OCI-LY3 (cell line): ENCODE measurements at regions not wholly inside any gene's neighbourhood (a gene's known extent, or its start where the extent isn't known, plus 50 kb on each side); places are given as distances from the start of the nearest gene placed in this dataset.

ENCODE experiments used
- H2AFZ ChIP-seq: fragments of 200-600, 300-600 bp; shearing (Covaris generic); 2 replicates; pipeline ENCODE4 v1.6.0; 2014; ENCODE audit warnings: antibody characterized with exemption, low read depth, low read length
- H3K27ac ChIP-seq: fragments of 200-600, 300-600 bp; sonication (generic); 2 replicates; pipeline ENCODE4 v1.5.1; 2014; ENCODE audit warnings: mild to moderate bottlenecking, low read length, moderate library complexity, mixed read lengths
- H3K27me3 ChIP-seq: fragments of 200-600, 300-600 bp; sonication (generic); 2 replicates; pipeline ENCODE4 v1.6.1; 2014; ENCODE audit warnings: low read depth, low read length, mixed read lengths
- H3K36me3 ChIP-seq: fragments of 200-600, 300-600 bp; sonication (generic); replicated peaks from 2 replicates; pipeline ENCODE3; 2014; ENCODE audit warnings: low read depth, low read length, mixed read lengths
- H3K4me1 ChIP-seq: fragments of 300-600, 200-600 bp; sonication (generic); 2 replicates; pipeline ENCODE4 v1.6.1; 2014; ENCODE audit warnings: low read length, mixed read lengths
- H3K4me2 ChIP-seq: fragments of 200-600, 300-600 bp; sonication (generic); 2 replicates; pipeline ENCODE4 v1.6.1; 2014; ENCODE audit warnings: low read length, mixed read lengths
- H3K4me3 ChIP-seq: fragments of 300-600, 200-600 bp; sonication (generic); 2 replicates; pipeline ENCODE4 v1.5.1; 2014; ENCODE audit warnings: antibody characterized with exemption, mild to moderate bottlenecking, low read length, moderate library complexity
- H3K79me2 ChIP-seq: fragments of 300-600, 200-600 bp; shearing (Covaris generic); 2 replicates; pipeline ENCODE4 v1.6.1; 2014; ENCODE audit warnings: mild to moderate bottlenecking, low read length, mixed read lengths
- H3K9ac ChIP-seq: fragments of 300-600, 200-600 bp; shearing (Covaris generic); 2 replicates; pipeline ENCODE4 v1.6.0; 2014; ENCODE audit warnings: mild to moderate bottlenecking, low read length, moderate library complexity
- H3K9me3 ChIP-seq: fragments of 200-600, 300-600 bp; shearing (Covaris generic); 2 replicates; pipeline ENCODE4 v1.6.1; 2014; ENCODE audit warnings: low read length, mixed read lengths; ENCODE audit not compliant: insufficient read depth
- H4K20me1 ChIP-seq: fragments of 200-600, 300-600 bp; sonication (generic); 2 replicates; pipeline ENCODE4 v1.6.1; 2016; ENCODE audit warnings: low read length, mixed read lengths; ENCODE audit not compliant: insufficient read depth
- EZH2phosphoT487 ChIP-seq: fragments of 200-600 bp; shearing (Covaris generic); IDR thresholded peaks from 2 replicates; pipeline ENCODE4 v1.6.1; 2018; ENCODE audit warnings: antibody characterized with exemption, mixed run types, low read depth
- TF ChIP-seq, protein P1 (sequence below): fragments of 200-600, 300-600 bp; sonication (generic); IDR thresholded peaks from 2 replicates; pipeline ENCODE4 v1.5.1; 2014; ENCODE audit warnings: antibody characterized with exemption, low read length, low read depth

- H3K9me3 ChIP-seq, result no peaks in the 10 kb centered on the region
- peaks cover 5% of the 10 kb centered on the region; the same call in 1 of the 2 replicates for H3K27me3 ChIP-seq
- H2AFZ ChIP-seq, result no peak overlapping the region
- no peak overlapping the region for H3K9ac ChIP-seq
- no peak overlapping the region for H3K4me2 ChIP-seq
- no peaks in the 10 kb centered on the region for H3K36me3 ChIP-seq
- TF ChIP-seq, protein P1, sequence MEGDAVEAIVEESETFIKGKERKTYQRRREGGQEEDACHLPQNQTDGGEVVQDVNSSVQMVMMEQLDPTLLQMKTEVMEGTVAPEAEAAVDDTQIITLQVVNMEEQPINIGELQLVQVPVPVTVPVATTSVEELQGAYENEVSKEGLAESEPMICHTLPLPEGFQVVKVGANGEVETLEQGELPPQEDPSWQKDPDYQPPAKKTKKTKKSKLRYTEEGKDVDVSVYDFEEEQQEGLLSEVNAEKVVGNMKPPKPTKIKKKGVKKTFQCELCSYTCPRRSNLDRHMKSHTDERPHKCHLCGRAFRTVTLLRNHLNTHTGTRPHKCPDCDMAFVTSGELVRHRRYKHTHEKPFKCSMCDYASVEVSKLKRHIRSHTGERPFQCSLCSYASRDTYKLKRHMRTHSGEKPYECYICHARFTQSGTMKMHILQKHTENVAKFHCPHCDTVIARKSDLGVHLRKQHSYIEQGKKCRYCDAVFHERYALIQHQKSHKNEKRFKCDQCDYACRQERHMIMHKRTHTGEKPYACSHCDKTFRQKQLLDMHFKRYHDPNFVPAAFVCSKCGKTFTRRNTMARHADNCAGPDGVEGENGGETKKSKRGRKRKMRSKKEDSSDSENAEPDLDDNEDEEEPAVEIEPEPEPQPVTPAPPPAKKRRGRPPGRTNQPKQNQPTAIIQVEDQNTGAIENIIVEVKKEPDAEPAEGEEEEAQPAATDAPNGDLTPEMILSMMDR, result no peak
- no peak for TF ChIP-seq EZH2phosphoT487
- H3K27ac ChIP-seq, result no peak overlapping the region
- H3K4me3 ChIP-seq, result no peak overlapping the region
- H4K20me1 ChIP-seq, result no peaks in the 10 kb centered on the region
- no peaks in the 10 kb centered on the region for H3K79me2 ChIP-seq
- H3K4me1 ChIP-seq, result no peaks in the 10 kb centered on the region
These were observed 174.9 kb downstream of the ETS2 start for GRCh38 chr21:38980416-38981313.

DNA sequence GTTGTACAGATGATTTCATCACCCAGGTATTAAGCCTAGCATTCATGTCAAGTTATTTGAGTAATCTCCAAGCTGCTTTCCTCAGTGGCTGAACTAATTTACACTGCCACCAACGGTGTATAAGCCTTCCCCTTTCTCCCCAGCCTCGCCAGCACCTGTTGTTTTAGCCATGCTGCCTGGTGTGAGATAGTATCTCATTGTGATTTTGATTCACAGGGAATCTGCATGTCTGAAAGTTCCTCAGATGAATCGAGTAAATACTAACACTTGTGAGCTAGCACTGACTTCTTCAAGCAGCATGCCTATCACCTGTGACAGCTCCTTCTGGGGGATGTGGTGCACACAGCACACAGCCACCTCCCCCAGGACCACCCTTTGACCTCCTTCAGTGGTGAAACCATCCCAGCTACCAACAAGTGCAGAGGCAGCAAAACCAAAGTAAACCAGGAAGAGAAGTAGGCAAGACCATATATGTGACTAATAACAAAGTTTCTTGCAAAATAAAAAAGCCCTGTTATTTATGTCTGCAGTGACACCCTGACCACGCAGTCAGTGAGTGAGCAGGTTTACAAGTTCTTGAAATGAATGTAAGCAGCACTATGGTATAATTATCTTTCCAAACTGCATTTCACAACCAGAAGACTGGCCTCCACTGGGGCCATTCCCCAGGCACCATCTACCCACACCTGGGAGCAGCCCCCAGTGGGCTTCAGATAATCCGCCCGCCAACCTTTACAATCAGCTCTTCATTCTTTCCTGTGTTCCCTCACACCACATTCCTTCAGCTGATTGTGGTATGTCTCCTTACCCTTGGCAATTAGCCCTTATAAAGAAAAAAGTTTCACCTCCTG is 173.8 kb downstream of the ETS2 start:
- H4K20me1 ChIP-seq, result no peaks in the 10 kb centered on the region
- no peaks in the 10 kb centered on the region for H3K36me3 ChIP-seq
- TF ChIP-seq EZH2phosphoT487, result no peak
- TF ChIP-seq, protein P1, result no peak
- no peaks in the 10 kb centered on the region for H3K79me2 ChIP-seq
- H3K4me3 ChIP-seq, result no peak overlapping the region
- no peak overlapping the region for H2AFZ ChIP-seq
- H3K27me3 ChIP-seq, result no peaks in the 10 kb centered on the region
- no peaks in the 10 kb centered on the region for H3K4me1 ChIP-seq
- H3K4me2 ChIP-seq, result no peak overlapping the region
- H3K27ac ChIP-seq, result no peak overlapping the region
- H3K9ac ChIP-seq, result no peak overlapping the region
- H3K9me3 ChIP-seq, result no peaks in the 10 kb centered on the region

- Histone ChIP-seq H3K27ac (no peak overlapping the region), H3K9ac (no peak overlapping the region), H3K79me2 (no peaks in the 10 kb centered on the region), H3K9me3 (no peaks in the 10 kb centered on the region), H3K36me3 (no peaks in the 10 kb centered on the region), H3K4me2 (no peak overlapping the region), H2AFZ (no peak overlapping the region), H3K4me1 (no peaks in the 10 kb centered on the region), H3K27me3 (no peaks in the 10 kb centered on the region), H3K4me3 (no peak overlapping the region), H4K20me1 (no peaks in the 10 kb centered on the region)
- no peak for TF ChIP-seq EZH2phosphoT487
- TF ChIP-seq, protein P1, result no peak
These were observed 171.2 kb downstream of the ETS2 start for GRCh38 chr21:38976900-38977299.

DNA sequence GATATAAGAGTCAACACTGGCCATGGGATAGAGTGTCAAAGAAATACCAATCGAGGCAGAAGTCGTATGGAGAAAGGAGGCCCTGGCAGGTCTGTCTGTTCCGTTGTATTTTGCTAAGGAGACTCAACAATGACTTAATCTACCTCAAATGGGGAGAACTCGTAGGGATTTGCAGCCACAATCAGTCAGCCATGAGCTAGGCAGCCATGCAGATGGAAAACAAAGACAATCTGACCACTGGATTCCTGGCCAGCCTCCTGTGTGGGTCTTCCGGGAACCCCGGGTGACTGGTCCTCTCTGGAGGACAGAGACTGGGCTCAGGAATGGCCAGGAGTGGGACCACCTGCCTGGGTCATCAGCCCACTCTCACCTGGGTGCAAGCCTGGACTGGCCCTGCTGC is 167.8 kb downstream of the ETS2 start:
- no peaks in the 10 kb centered on the region for H4K20me1 ChIP-seq
- H3K27me3 ChIP-seq, result no peaks in the 10 kb centered on the region
- H3K27ac ChIP-seq, result no peak overlapping the region
- H3K36me3 ChIP-seq, result no peaks in the 10 kb centered on the region
- H3K4me3 ChIP-seq, result no peak overlapping the region
- H3K9me3 ChIP-seq, result no peaks in the 10 kb centered on the region
- H3K4me2 ChIP-seq, result no peak overlapping the region
- H2AFZ ChIP-seq, result no peak overlapping the region
- TF ChIP-seq, protein P1, result no peak
- no peak for TF ChIP-seq EZH2phosphoT487
- H3K4me1 ChIP-seq, result no peaks in the 10 kb centered on the region
- no peak overlapping the region for H3K9ac ChIP-seq
- H3K79me2 ChIP-seq, result no peaks in the 10 kb centered on the region
